IMR-90 (cell line): ENCODE measurements at regions not wholly inside any gene's neighbourhood (a gene's known extent, or its start where the extent isn't known, plus 50 kb on each side); places are given as distances from the start of the nearest gene placed in this dataset.

Source experiments
- ATAC-seq: fragments of 200-7000 bp; cut with Tn5 transposase; 2 replicates; pipeline ENCODE4 v1.9.1; 2020; ENCODE audit warnings: low read depth, mild to moderate bottlenecking, moderate library complexity
- BruUV-seq: library from RNA; stranded (reverse); fragments of 400-500 nt; replicated peaks from 2 replicates; lab custom pipeline; 2021; lab: Mats Ljungman, UMichigan
- CTCF ChIA-PET: fragments of 300-600 bp; formaldehyde crosslinking; extraction: SDS; loops from one replicate; lab custom pipeline; 2021; ENCODE audit warnings: antibody characterized with exemption; lab: Yijun Ruan, JAX
- POLR2A ChIA-PET: fragments of 300-600 bp; sonication (Branson Sonifier 250); formaldehyde crosslinking; loops from one replicate; lab custom pipeline; 2022; ENCODE audit warnings: antibody characterized with exemption; ENCODE audit not compliant: unreplicated experiment; lab: Charles Lee
- DNase-seq: peaks from one replicate; pipeline ENCODE4 v3.0.0; 2013
- H2AFZ ChIP-seq: replicated peaks from 2 replicates; pipeline ENCODE3; 2013; ENCODE audit warnings: low read length, mild to moderate bottlenecking; ENCODE audit not compliant: poor library complexity
- H2AK5ac ChIP-seq: 2 replicates; pipeline ENCODE4 v1.6.1; 2013; ENCODE audit warnings: low read depth, low read length, inconsistent platforms
- H2AK9ac ChIP-seq: replicated peaks from 2 replicates; pipeline ENCODE3; 2013; ENCODE audit warnings: mild to moderate bottlenecking, low read depth, low read length, moderate library complexity; ENCODE audit not compliant: poor library complexity
- H2BK120ac ChIP-seq: 2 replicates; pipeline ENCODE4 v1.6.1; 2013; ENCODE audit warnings: low read depth, low read length, inconsistent platforms
- H2BK15ac ChIP-seq: 3 replicates; pipeline ENCODE4 v1.6.1; 2013; ENCODE audit warnings: low read depth, low read length, inconsistent platforms
- H2BK20ac ChIP-seq: 2 replicates; pipeline ENCODE4 v1.6.1; 2013; ENCODE audit warnings: low read depth, mild to moderate bottlenecking, inconsistent platforms, low read length, moderate library complexity
- H2BK5ac ChIP-seq: 2 replicates; pipeline ENCODE4 v1.6.1; 2013; ENCODE audit warnings: mild to moderate bottlenecking, low read depth, low read length, inconsistent platforms; ENCODE audit not compliant: poor library complexity, severe bottlenecking
- H3K14ac ChIP-seq: replicated peaks from 2 replicates; pipeline ENCODE4 v1.6.1; 2013; ENCODE audit warnings: low read depth, low read length, inconsistent platforms
- H3K18ac ChIP-seq: 2 replicates; pipeline ENCODE4 v1.6.1; 2013; ENCODE audit warnings: low read depth, low read length, control low read depth
- H3K23ac ChIP-seq: 2 replicates; pipeline ENCODE4 v1.6.1; 2013; ENCODE audit warnings: low read depth, low read length, inconsistent platforms
- H3K27ac ChIP-seq: 2 replicates; pipeline ENCODE4 v1.5.1; 2013; ENCODE audit warnings: mild to moderate bottlenecking, control low read depth, low read length; ENCODE audit not compliant: insufficient read depth
- H3K27me3 ChIP-seq: 2 replicates; pipeline ENCODE4 v1.6.1; 2013; ENCODE audit warnings: low read length; ENCODE audit not compliant: control insufficient read depth, insufficient read depth
- H3K36me3 ChIP-seq: 2 replicates; pipeline ENCODE4 v1.6.1; 2013; ENCODE audit warnings: low read length, mixed read lengths; ENCODE audit not compliant: control insufficient read depth, insufficient read depth
- H3K4ac ChIP-seq: 2 replicates; pipeline ENCODE4 v1.6.1; 2013; ENCODE audit warnings: low read depth, low read length, inconsistent platforms
- H3K4me1 ChIP-seq: 2 replicates; pipeline ENCODE4 v1.6.1; 2013; ENCODE audit warnings: low read length, mixed read lengths; ENCODE audit not compliant: control insufficient read depth, insufficient read depth
- H3K4me2 ChIP-seq: 2 replicates; pipeline ENCODE4 v1.6.1; 2013; ENCODE audit warnings: low read depth, mild to moderate bottlenecking, control low read depth, low read length, moderate library complexity
- H3K4me3 ChIP-seq: 2 replicates; pipeline ENCODE4 v1.5.1; 2013; ENCODE audit warnings: low read depth, mild to moderate bottlenecking, control low read depth, low read length, moderate library complexity; ENCODE audit not compliant: insufficient read depth
- H3K56ac ChIP-seq: 2 replicates; pipeline ENCODE4 v1.6.1; 2013; ENCODE audit warnings: low read length, inconsistent platforms; ENCODE audit not compliant: insufficient read depth; ENCODE audit errors: extremely low read depth
- H3K79me1 ChIP-seq, 2 experiments: 2 replicates each; pipeline ENCODE4 v1.6.1; 2013; ENCODE audit warnings: low read length in 2 of 2, inconsistent platforms in 1 of 2, low read depth in 1 of 2
- H3K9ac ChIP-seq: 2 replicates; pipeline ENCODE4 v1.6.1; 2013; ENCODE audit warnings: low read depth, low read length, control low read depth
- H3K9me1 ChIP-seq: 2 replicates; pipeline ENCODE4 v1.6.1; 2013; ENCODE audit warnings: low read length, inconsistent platforms; ENCODE audit not compliant: insufficient read depth
- H3K9me3 ChIP-seq: 2 replicates; pipeline ENCODE4 v1.6.1; 2013; ENCODE audit warnings: low read length; ENCODE audit not compliant: control insufficient read depth, insufficient read depth
- H4K20me1 ChIP-seq: 2 replicates; pipeline ENCODE4 v1.6.1; 2013; ENCODE audit warnings: low read length, inconsistent platforms; ENCODE audit not compliant: insufficient read depth
- H4K5ac ChIP-seq: 2 replicates; pipeline ENCODE4 v1.6.1; 2013; ENCODE audit warnings: mild to moderate bottlenecking, low read depth, low read length, control low read depth
- H4K8ac ChIP-seq, 2 experiments: 2 replicates each; pipeline ENCODE4 v1.6.1; 2013; ENCODE audit warnings: low read depth in 2 of 2, low read length in 2 of 2, control low read depth in 1 of 2, inconsistent platforms in 1 of 2
- H4K91ac ChIP-seq: 2 replicates; pipeline ENCODE4 v1.6.1; 2013; ENCODE audit warnings: low read depth, low read length, inconsistent platforms; ENCODE audit not compliant: insufficient read depth
- BHLHE40 ChIP-seq: fragments of 150-350 bp; IDR thresholded peaks from 2 replicates; pipeline ENCODE4 v1.6.1; 2016; ENCODE audit warnings: mild to moderate bottlenecking, low read depth, low read length
- CEBPB ChIP-seq: IDR thresholded peaks from 2 replicates; pipeline ENCODE4 v1.6.1; 2012; ENCODE audit warnings: low read depth, low read length, improper control_type of control experiment
- CTCF ChIP-seq: conservative IDR thresholded peaks from 2 replicates; pipeline ENCODE4 v1.5.1; 2012; ENCODE audit warnings: mild to moderate bottlenecking, low read depth, low read length, improper control_type of control experiment
- ELK1 ChIP-seq: fragments of 150-350 bp; IDR thresholded peaks from 2 replicates; pipeline ENCODE4 v1.6.1; 2016; ENCODE audit warnings: low read depth, mild to moderate bottlenecking, low read length, moderate library complexity, borderline replicate concordance
- FOS ChIP-seq: fragments of 150-350 bp; IDR thresholded peaks from 2 replicates; pipeline ENCODE4 v1.6.1; 2016; ENCODE audit warnings: low read depth, low read length
- MAFK ChIP-seq: IDR thresholded peaks from 2 replicates; pipeline ENCODE4 v1.6.1; 2012; ENCODE audit warnings: low read depth, low read length, improper control_type of control experiment
- MAZ ChIP-seq: IDR thresholded peaks from 2 replicates; pipeline ENCODE4 v1.6.1; 2012; ENCODE audit warnings: low read depth, mild to moderate bottlenecking, low read length, improper control_type of control experiment, moderate library complexity, borderline replicate concordance
- MXI1 ChIP-seq: IDR thresholded peaks from 2 replicates; pipeline ENCODE4 v1.6.1; 2012; ENCODE audit warnings: low read depth, mild to moderate bottlenecking, low read length, moderate library complexity, borderline replicate concordance
- NFE2L2 ChIP-seq: fragments of 150-350 bp; IDR thresholded peaks from 2 replicates; pipeline ENCODE4 v1.6.1; 2016; ENCODE audit warnings: low read depth, mild to moderate bottlenecking, low read length
- POLR2A ChIP-seq: IDR thresholded peaks from 2 replicates; pipeline ENCODE4 v1.6.1; 2012; ENCODE audit warnings: mild to moderate bottlenecking, low read depth, low read length
- RAD21 ChIP-seq: IDR thresholded peaks from 2 replicates; pipeline ENCODE4 v1.6.1; 2012; ENCODE audit warnings: low read length, improper control_type of control experiment
- RCOR1 ChIP-seq: IDR thresholded peaks from 2 replicates; pipeline ENCODE4 v1.6.1; 2012; ENCODE audit warnings: mild to moderate bottlenecking, low read length, improper control_type of control experiment; ENCODE audit not compliant: insufficient replicate concordance
- RFX5 ChIP-seq: IDR thresholded peaks from 2 replicates; pipeline ENCODE4 v1.8.0; 2012; ENCODE audit warnings: low read depth, mild to moderate bottlenecking, low read length, moderate library complexity
- SMC3 ChIP-seq: fragments of 150-350 bp; IDR thresholded peaks from 2 replicates; pipeline ENCODE4 v1.6.1; 2016; ENCODE audit warnings: low read depth, mild to moderate bottlenecking, antibody characterized with exemption, low read length, moderate library complexity
- USF2 ChIP-seq: fragments of 150-350 bp; IDR thresholded peaks from 2 replicates; pipeline ENCODE4 v1.6.1; 2017; ENCODE audit warnings: mild to moderate bottlenecking, antibody characterized with exemption, low read length, low read depth
- WGBS, 2 experiments: methylation state at CpG; one replicate each; pipeline versions ENCODE4 v1.1.5 to v1.1.7; 2013; ENCODE audit warnings: missing lambda C conversion rate in 2 of 2; ENCODE audit not compliant: insufficient read length in 1 of 2; ENCODE audit errors: extremely low coverage in 2 of 2; 5-methylcytosine and 5-hydroxymethylcytosine counted together
- dilution Hi-C: fragments of 300-500 bp; cut with HindIII; formaldehyde crosslinking; loops from one replicate; pipeline ENCODE4 v1.14.3; 2018; ENCODE audit warnings: low sequenced_read_pairs; ENCODE audit not compliant: unreplicated experiment
- in situ Hi-C: fragments of 300-500 bp; cut with MboI; formaldehyde crosslinking; loops from 3 replicates; pipeline ENCODE4 v1.14.3; 2019; ENCODE audit warnings: low sequenced_read_pairs, inconsistent platforms, mixed read lengths
- intact Hi-C: fragments of 100-400 bp; cut with micrococcal nuclease; formaldehyde crosslinking; loops from 2 replicates; pipeline ENCODE4 v1.10.0; 2022

GRCh38 chr5:57884346-57885102 lies 401.9 kb upstream of the ACTBL2 start:
- TF ChIP-seq FOS (no peak), SMC3 (no peak), RAD21 (no peak), NFE2L2 (no peak), CEBPB (no peak), USF2 (no peak), MAZ (no peak), ELK1 (no peak), RFX5 (no peak), MAFK (no peak), BHLHE40 (no peak), RCOR1 (no peak), MXI1 (no peak), CTCF (no peak), POLR2A (no peak)
- intact Hi-C loops: loop anchor here (5.0 kb wide), 2 partner anchors 232 to 303 kb away; no protein-coding TSS in a partner anchor
- Histone ChIP-seq H3K56ac (no peak overlapping the region), H2BK20ac (no peak overlapping the region), H4K20me1 (no peaks in the 10 kb centered on the region), H3K4me2 (no peak overlapping the region), H3K4me3 (no peak overlapping the region), H3K9ac (no peak overlapping the region), H3K27ac (no peak overlapping the region), H2AFZ (no peak overlapping the region), H2AK9ac (no peak overlapping the region), H3K23ac (no peak overlapping the region), H4K91ac (no peak overlapping the region), H3K4ac (no peak overlapping the region), H3K14ac (no peak overlapping the region), H3K18ac (peak overlapping the region; percentile 22; the same call in 1 of the 2 replicates), H3K36me3 (no peaks in the 10 kb centered on the region), H2BK120ac (no peak overlapping the region), H3K9me3 (no peaks in the 10 kb centered on the region), H3K79me1 (no peaks in the 10 kb centered on the region), H2AK5ac (no peak overlapping the region), H4K5ac (no peak overlapping the region), H3K9me1 (peaks cover 3% of the 10 kb centered on the region; the same call in 1 of the 2 replicates), H2BK5ac (no peak overlapping the region), H4K8ac (no peak overlapping the region), H3K4me1 (peaks cover 5% of the 10 kb centered on the region), H3K27me3 (no peaks in the 10 kb centered on the region), H2BK15ac (no peak overlapping the region)
- WGBS, 2 experiments: no CpG with 5 or more reads among the region's 5 CpGs
- in situ Hi-C loops: loop anchor here (10.0 kb wide), 1 partner anchor 380 kb away; no protein-coding TSS in a partner anchor
- DNase-seq (no peak), ATAC-seq (no peak)
- BruUV-seq: no TSS peak
- ChIA-PET CTCF (no interaction called here), POLR2A (no interaction called here)
- dilution Hi-C loops: no loop called here
